Spleen (tissue), 11 donors: ENCODE measurements at regions not wholly inside any gene's neighbourhood (a gene's known extent, or its start where the extent isn't known, plus 50 kb on each side); places are given as distances from the start of the nearest gene placed in this dataset.

Experiments
- DNase-seq: peaks from one replicate; pipeline ENCODE4 v3.0.0-alpha.2; 2020
- H3K27ac ChIP-seq, 8 donors: fragments of 200-600 bp; sonication (generic) in 7 of 8; 1 replicate in 4 of 8; 2 replicates in 4 of 8; pipeline versions ENCODE4 v1.5.0 to v1.8.0; 2016 to 2021; ENCODE audit warnings: inconsistent platforms in 4 of 8, mild to moderate bottlenecking in 4 of 8, moderate library complexity in 1 of 8
- H3K27me3 ChIP-seq, 7 donors: fragments of 200-600 bp; sonication (generic) in 6 of 7; replicated peaks in 1 of 7; 1 replicate in 4 of 7; 2 replicates in 3 of 7; pipeline versions ENCODE4 v1.5.0 to v1.8.0; 2016 to 2021; ENCODE audit warnings: inconsistent platforms in 3 of 7, mild to moderate bottlenecking in 1 of 7
- H3K36me3 ChIP-seq, 6 donors: fragments of 200-600 bp; sonication (generic) in 5 of 6; 1 replicate in 4 of 6; 2 replicates in 2 of 6; pipeline versions ENCODE4 v1.5.0 to v1.8.0; 2016 to 2021; ENCODE audit warnings: inconsistent platforms in 2 of 6
- H3K4me1 ChIP-seq, 6 donors: fragments of 200-600 bp; sonication (generic) in 5 of 6; 1 replicate in 3 of 6; 2 replicates in 3 of 6; pipeline versions ENCODE4 v1.5.0 to v1.8.0; 2016 to 2021; ENCODE audit warnings: inconsistent platforms in 3 of 6
- H3K4me3 ChIP-seq, 8 donors: fragments of 200-600 bp; sonication (generic) in 7 of 8; 1 replicate in 4 of 8; 2 replicates in 4 of 8; pipeline versions ENCODE4 v1.5.0 to v1.8.0; 2016 to 2021; ENCODE audit warnings: inconsistent platforms in 4 of 8, mild to moderate bottlenecking in 4 of 8, moderate library complexity in 2 of 8
- H3K9me3 ChIP-seq, 8 donors: fragments of 200-600 bp; sonication (generic) in 7 of 8; 1 replicate in 4 of 8; 2 replicates in 4 of 8; pipeline versions ENCODE4 v1.5.0 to v1.8.0; 2016 to 2021; ENCODE audit warnings: inconsistent platforms in 4 of 8
- CTCF ChIP-seq, 11 experiments: fragments of 200-600 bp in 7 of 11; fragments of 450-650 bp in 4 of 11; sonication (generic) in 4 of 11; IDR thresholded peaks in 8 of 11; conservative IDR thresholded peaks in 3 of 11; 1 replicate in 7 of 11; 2 replicates in 4 of 11; pipeline versions ENCODE4 v1.4.0 to v1.8.0; 2016 to 2021; ENCODE audit warnings: antibody characterized with exemption in 11 of 11, inconsistent platforms in 4 of 11, mild to moderate bottlenecking in 1 of 11
- POLR2A ChIP-seq, 3 donors: fragments of 450-650 bp; IDR thresholded peaks; one replicate each; pipeline ENCODE4 v1.5.1; 2017; ENCODE audit warnings: antibody characterized with exemption in 3 of 3, mild to moderate bottlenecking in 1 of 3
- POLR2AphosphoS5 ChIP-seq, 3 donors: sonication (generic); formaldehyde crosslinking; IDR thresholded peaks; one replicate each; pipeline ENCODE4 v1.5.1; 2017; ENCODE audit warnings: antibody characterized with exemption in 3 of 3
- WGBS, 5 donors: extraction: QIAGEN DNeasy Blood & Tissue Kit in 3 of 5; methylation state at CpG; one replicate each; pipeline versions ENCODE4 v1.1.5 to v1.1.7; 2013 to 2018; 5-methylcytosine and 5-hydroxymethylcytosine counted together
- intact Hi-C: fragments of 100-400 bp; cut with DNase I; formaldehyde crosslinking; loops from one replicate; pipeline ENCODE4 v1.15.0; 2023; ENCODE audit warnings: low total_unique reads
- donor health status: healthy with polysubstance abuse.
- donor health status: DM: no; HTN: no; CAD: no; lungs with moderate emphysema.
- donor health status: DM: no; HTN: no; CAD: no.
- donor health status: Bipolar disorder and iron deficiency.
- donor health status: healthy.
- donor health status: DM: no; HTN: no; CAD: no.
- donor health status: DM: yes; HTN: yes; CAD: no.

GRCh38 chr18:50444539-50444938, 69.7 kb downstream of the SKA1 start:
- no peak for DNase-seq
- H3K4me3 ChIP-seq: no peak overlapping the region
- intact Hi-C loops: no loop called here
- H3K27me3 ChIP-seq: no peaks in the 10 kb centered on the region
- WGBS, 5 donors: 68 to 84% (median 72%) methylated on average over 2 of the region's 2 CpGs
- H3K4me1 ChIP-seq: no peaks in the 10 kb centered on the region
- TF ChIP-seq CTCF (IDR thresholded peaks at IDR 0.05 in 8 of 11, conservative IDR thresholded peaks at IDR 0.05 in 3 of 11) (no peak), POLR2A (IDR thresholded peaks at IDR 0.05) (no peak), POLR2AphosphoS5 (IDR thresholded peaks at IDR 0.05) (no peak)
- no peaks in the 10 kb centered on the region for H3K36me3 ChIP-seq
- peaks cover 0 to 28% (median 18%) of the 10 kb centered on the region in 8 donors for H3K9me3 ChIP-seq
- H3K27ac ChIP-seq: no peak overlapping the region

GRCh38 chr18:50446629-50447028, 71.8 kb downstream of the SKA1 start:
- Histone ChIP-seq H3K36me3 (no peaks in the 10 kb centered on the region), H3K9me3 (peaks cover 0 to 28% (median 18%) of the 10 kb centered on the region in 8 donors), H3K4me3 (no peak overlapping the region), H3K27me3 (no peaks in the 10 kb centered on the region), H3K4me1 (no peaks in the 10 kb centered on the region), H3K27ac (no peak overlapping the region)
- WGBS, 5 donors: 75 to 90% (median 84%) methylated on average over 2 of the region's 2 CpGs
- no peak for TF ChIP-seq POLR2A (IDR thresholded peaks at IDR 0.05)
- TF ChIP-seq CTCF (IDR thresholded peaks at IDR 0.05 in 8 of 11, conservative IDR thresholded peaks at IDR 0.05 in 3 of 11): no peak
- TF ChIP-seq POLR2AphosphoS5 (IDR thresholded peaks at IDR 0.05): no peak
- DNase-seq: no peak
- intact Hi-C loops: no loop called here

- Histone ChIP-seq H3K4me3 (no peak overlapping the region), H3K36me3 (no peaks in the 10 kb centered on the region), H3K27ac (no peak overlapping the region), H3K4me1 (no peaks in the 10 kb centered on the region), H3K9me3 (peaks cover 0 to 28% (median 18%) of the 10 kb centered on the region in 8 donors), H3K27me3 (no peaks in the 10 kb centered on the region)
- intact Hi-C loops: no loop called here
- DNase-seq: no peak
- 74 to 89% (median 83%) methylated on average over 5 of the region's 5 CpGs for WGBS, 5 donors
- no peak for TF ChIP-seq POLR2A (IDR thresholded peaks at IDR 0.05)
- no peak for TF ChIP-seq POLR2AphosphoS5 (IDR thresholded peaks at IDR 0.05)
- no peak for TF ChIP-seq CTCF (IDR thresholded peaks at IDR 0.05 in 8 of 11, conservative IDR thresholded peaks at IDR 0.05 in 3 of 11)
Observed at GRCh38 chr18:50447102-50447741, 72.4 kb downstream of the SKA1 start.

- 48 to 88% (median 71%) methylated on average over 1 of the region's 1 CpG for WGBS, 5 donors
- Histone ChIP-seq H3K27ac (no peak overlapping the region), H3K9me3 (peaks cover 0 to 27% (median 18%) of the 10 kb centered on the region in 8 donors), H3K36me3 (no peaks in the 10 kb centered on the region), H3K4me3 (no peak overlapping the region), H3K4me1 (no peaks in the 10 kb centered on the region), H3K27me3 (no peaks in the 10 kb centered on the region)
- intact Hi-C loops: no loop called here
- TF ChIP-seq CTCF (IDR thresholded peaks at IDR 0.05 in 8 of 11, conservative IDR thresholded peaks at IDR 0.05 in 3 of 11) (no peak), POLR2A (IDR thresholded peaks at IDR 0.05) (no peak)
- no peak for DNase-seq
Observed at GRCh38 chr18:50447952-50448351, 73.1 kb downstream of the SKA1 start.
